ENCODE measurements at regions not wholly inside any gene's neighbourhood (a gene's known extent, or its start where the extent isn't known, plus 50 kb on each side); places are given as distances from the start of the nearest gene placed in this dataset.

- TF ChIP-seq EZH2 (IDR thresholded peaks at IDR 0.05; ENCODE audit: borderline replicate concordance, low read depth, low read length, severe bottlenecking) (no peak), CTCF (IDR thresholded peaks at IDR 0.05; ENCODE audit: borderline replicate concordance, extremely low read depth, low read length, poor library complexity, severe bottlenecking) (no peak)
These were observed 57.2 kb upstream of the STEAP1B start for GRCh38 chr7:22557167-22557566.

Measured in DND-41 (cell line).